Activated naive CD8-positive, alpha-beta T cell treated with anti-CD3 and anti-CD28 coated beads for 36 hours (primary cell): ENCODE measurements at regions not wholly inside any gene's neighbourhood (a gene's known extent, or its start where the extent isn't known, plus 50 kb on each side); places are given as distances from the start of the nearest gene placed in this dataset.

Experiments
- DNase-seq: peaks from one replicate; pipeline ENCODE4 v3.0.0; 2021
- H3K27ac Mint-ChIP-seq: one replicate; pipeline ENCODE4 v1.8.0; 2022; ENCODE audit warnings: mild to moderate bottlenecking, moderate library complexity, mixed read lengths
- H3K27me3 Mint-ChIP-seq: one replicate; pipeline ENCODE4 v1.8.0; 2022; ENCODE audit warnings: mild to moderate bottlenecking, mixed read lengths
- H3K36me3 Mint-ChIP-seq: one replicate; pipeline ENCODE4 v1.8.0; 2021; ENCODE audit warnings: mild to moderate bottlenecking, mixed read lengths
- H3K4me1 Mint-ChIP-seq: one replicate; pipeline ENCODE4 v1.8.0; 2021; ENCODE audit warnings: mixed read lengths
- H3K4me3 Mint-ChIP-seq: one replicate; pipeline ENCODE4 v1.8.0; 2022; ENCODE audit warnings: mild to moderate bottlenecking, moderate library complexity, mixed read lengths
- H3K9me3 Mint-ChIP-seq: one replicate; pipeline ENCODE4 v1.8.0; 2022; ENCODE audit warnings: mixed read lengths

- peaks cover 11% of the 10 kb centered on the region for H3K4me1 Mint-ChIP-seq
- H3K4me3 Mint-ChIP-seq, result no peak overlapping the region
- H3K9me3 Mint-ChIP-seq, result peaks cover 1% of the 10 kb centered on the region
- H3K36me3 Mint-ChIP-seq, result no peaks in the 10 kb centered on the region
- no peaks in the 10 kb centered on the region for H3K27me3 Mint-ChIP-seq
- no peak for DNase-seq
- H3K27ac Mint-ChIP-seq, result no peak overlapping the region
These were observed 357.4 kb upstream of the ACVR2A start for GRCh38 chr2:147487286-147487977.

GRCh38 chr2:147485210-147485851 lies 359.5 kb upstream of the ACVR2A start:
- no peaks in the 10 kb centered on the region for H3K9me3 Mint-ChIP-seq
- H3K36me3 Mint-ChIP-seq, result no peaks in the 10 kb centered on the region
- no peak overlapping the region for H3K27ac Mint-ChIP-seq
- peaks cover 5% of the 10 kb centered on the region for H3K4me1 Mint-ChIP-seq
- no peak overlapping the region for H3K4me3 Mint-ChIP-seq
- DNase-seq, result no peak
- H3K27me3 Mint-ChIP-seq, result no peaks in the 10 kb centered on the region

GRCh38 chr2:147483911-147484310 lies 360.9 kb upstream of the ACVR2A start:
- H3K4me1 Mint-ChIP-seq, result no peaks in the 10 kb centered on the region
- H3K9me3 Mint-ChIP-seq, result no peaks in the 10 kb centered on the region
- H3K36me3 Mint-ChIP-seq, result no peaks in the 10 kb centered on the region
- no peak for DNase-seq
- no peak overlapping the region for H3K4me3 Mint-ChIP-seq
- no peaks in the 10 kb centered on the region for H3K27me3 Mint-ChIP-seq
- no peak overlapping the region for H3K27ac Mint-ChIP-seq

- DNase-seq, result no peak
- H3K27ac Mint-ChIP-seq, result no peak overlapping the region
- no peak overlapping the region for H3K4me3 Mint-ChIP-seq
- no peaks in the 10 kb centered on the region for H3K36me3 Mint-ChIP-seq
- no peaks in the 10 kb centered on the region for H3K27me3 Mint-ChIP-seq
- no peaks in the 10 kb centered on the region for H3K4me1 Mint-ChIP-seq
- no peaks in the 10 kb centered on the region for H3K9me3 Mint-ChIP-seq
These were observed 361.7 kb upstream of the ACVR2A start for GRCh38 chr2:147482916-147483669.

- H3K9me3 Mint-ChIP-seq, result no peaks in the 10 kb centered on the region
- no peaks in the 10 kb centered on the region for H3K4me1 Mint-ChIP-seq
- no peaks in the 10 kb centered on the region for H3K27me3 Mint-ChIP-seq
- H3K36me3 Mint-ChIP-seq, result no peaks in the 10 kb centered on the region
- H3K27ac Mint-ChIP-seq, result no peak overlapping the region
- no peak overlapping the region for H3K4me3 Mint-ChIP-seq
- no peak for DNase-seq
These were observed 362.5 kb upstream of the ACVR2A start for GRCh38 chr2:147482111-147482895.

GRCh38 chr2:147479358-147479757 lies 365.5 kb upstream of the ACVR2A start:
- no peaks in the 10 kb centered on the region for H3K4me1 Mint-ChIP-seq
- H3K27me3 Mint-ChIP-seq, result no peaks in the 10 kb centered on the region
- H3K27ac Mint-ChIP-seq, result no peak overlapping the region
- H3K36me3 Mint-ChIP-seq, result no peaks in the 10 kb centered on the region
- H3K9me3 Mint-ChIP-seq, result no peaks in the 10 kb centered on the region
- H3K4me3 Mint-ChIP-seq, result no peak overlapping the region
- no peak for DNase-seq

GRCh38 chr2:147473075-147473474 lies 371.8 kb upstream of the ACVR2A start:
- H3K27me3 Mint-ChIP-seq, result no peaks in the 10 kb centered on the region
- no peaks in the 10 kb centered on the region for H3K4me1 Mint-ChIP-seq
- H3K36me3 Mint-ChIP-seq, result no peaks in the 10 kb centered on the region
- no peak for DNase-seq
- no peak overlapping the region for H3K27ac Mint-ChIP-seq
- H3K4me3 Mint-ChIP-seq, result no peak overlapping the region
- H3K9me3 Mint-ChIP-seq, result no peaks in the 10 kb centered on the region

- Mint-ChIP-seq H3K27ac (no peak overlapping the region), H3K27me3 (no peaks in the 10 kb centered on the region), H3K36me3 (no peaks in the 10 kb centered on the region), H3K4me3 (no peak overlapping the region), H3K9me3 (no peaks in the 10 kb centered on the region), H3K4me1 (no peaks in the 10 kb centered on the region)
- DNase-seq, result no peak
These were observed 373.7 kb upstream of the ACVR2A start for GRCh38 chr2:147471126-147471525.

GRCh38 chr2:147469471-147469870 lies 375.4 kb upstream of the ACVR2A start:
- DNase-seq, result no peak
- Mint-ChIP-seq H3K9me3 (no peaks in the 10 kb centered on the region), H3K27me3 (no peaks in the 10 kb centered on the region), H3K4me3 (no peak overlapping the region), H3K4me1 (no peaks in the 10 kb centered on the region), H3K27ac (no peak overlapping the region), H3K36me3 (no peaks in the 10 kb centered on the region)

- H3K9me3 Mint-ChIP-seq, result no peaks in the 10 kb centered on the region
- no peak overlapping the region for H3K27ac Mint-ChIP-seq
- H3K4me3 Mint-ChIP-seq, result no peak overlapping the region
- H3K36me3 Mint-ChIP-seq, result no peaks in the 10 kb centered on the region
- no peaks in the 10 kb centered on the region for H3K4me1 Mint-ChIP-seq
- DNase-seq, result no peak
- no peaks in the 10 kb centered on the region for H3K27me3 Mint-ChIP-seq
These were observed 375.9 kb upstream of the ACVR2A start for GRCh38 chr2:147468963-147469362.

- no peaks in the 10 kb centered on the region for H3K9me3 Mint-ChIP-seq
- DNase-seq, result no peak
- no peaks in the 10 kb centered on the region for H3K4me1 Mint-ChIP-seq
- H3K36me3 Mint-ChIP-seq, result no peaks in the 10 kb centered on the region
- H3K27ac Mint-ChIP-seq, result no peak overlapping the region
- H3K27me3 Mint-ChIP-seq, result no peaks in the 10 kb centered on the region
- no peak overlapping the region for H3K4me3 Mint-ChIP-seq
These were observed 376.5 kb upstream of the ACVR2A start for GRCh38 chr2:147468349-147468748.

- no peaks in the 10 kb centered on the region for H3K9me3 Mint-ChIP-seq
- H3K27me3 Mint-ChIP-seq, result no peaks in the 10 kb centered on the region
- H3K4me3 Mint-ChIP-seq, result no peak overlapping the region
- no peaks in the 10 kb centered on the region for H3K36me3 Mint-ChIP-seq
- H3K4me1 Mint-ChIP-seq, result no peaks in the 10 kb centered on the region
- DNase-seq, result no peak
- no peak overlapping the region for H3K27ac Mint-ChIP-seq
These were observed 377.4 kb upstream of the ACVR2A start for GRCh38 chr2:147467441-147467840.

GRCh38 chr2:147464737-147465357 lies 380.0 kb upstream of the ACVR2A start:
- no peaks in the 10 kb centered on the region for H3K9me3 Mint-ChIP-seq
- no peaks in the 10 kb centered on the region for H3K27me3 Mint-ChIP-seq
- DNase-seq, result no peak
- H3K27ac Mint-ChIP-seq, result no peak overlapping the region
- no peak overlapping the region for H3K4me3 Mint-ChIP-seq
- no peaks in the 10 kb centered on the region for H3K36me3 Mint-ChIP-seq
- no peaks in the 10 kb centered on the region for H3K4me1 Mint-ChIP-seq

GRCh38 chr2:147463881-147464520 lies 380.8 kb upstream of the ACVR2A start:
- Mint-ChIP-seq H3K36me3 (no peaks in the 10 kb centered on the region), H3K4me1 (no peaks in the 10 kb centered on the region), H3K4me3 (no peak overlapping the region), H3K27ac (no peak overlapping the region), H3K9me3 (no peaks in the 10 kb centered on the region), H3K27me3 (no peaks in the 10 kb centered on the region)
- no peak for DNase-seq
